HK-2 (cell line): ENCODE measurements at regions not wholly inside any gene's neighbourhood (a gene's known extent, or its start where the extent isn't known, plus 50 kb on each side); places are given as distances from the start of the nearest gene placed in this dataset.

ENCODE experiments used
- DNase-seq: peaks from one replicate; pipeline ENCODE4 v3.0.0-alpha.2; 2018; ENCODE audit not compliant: unreplicated experiment

DNA sequence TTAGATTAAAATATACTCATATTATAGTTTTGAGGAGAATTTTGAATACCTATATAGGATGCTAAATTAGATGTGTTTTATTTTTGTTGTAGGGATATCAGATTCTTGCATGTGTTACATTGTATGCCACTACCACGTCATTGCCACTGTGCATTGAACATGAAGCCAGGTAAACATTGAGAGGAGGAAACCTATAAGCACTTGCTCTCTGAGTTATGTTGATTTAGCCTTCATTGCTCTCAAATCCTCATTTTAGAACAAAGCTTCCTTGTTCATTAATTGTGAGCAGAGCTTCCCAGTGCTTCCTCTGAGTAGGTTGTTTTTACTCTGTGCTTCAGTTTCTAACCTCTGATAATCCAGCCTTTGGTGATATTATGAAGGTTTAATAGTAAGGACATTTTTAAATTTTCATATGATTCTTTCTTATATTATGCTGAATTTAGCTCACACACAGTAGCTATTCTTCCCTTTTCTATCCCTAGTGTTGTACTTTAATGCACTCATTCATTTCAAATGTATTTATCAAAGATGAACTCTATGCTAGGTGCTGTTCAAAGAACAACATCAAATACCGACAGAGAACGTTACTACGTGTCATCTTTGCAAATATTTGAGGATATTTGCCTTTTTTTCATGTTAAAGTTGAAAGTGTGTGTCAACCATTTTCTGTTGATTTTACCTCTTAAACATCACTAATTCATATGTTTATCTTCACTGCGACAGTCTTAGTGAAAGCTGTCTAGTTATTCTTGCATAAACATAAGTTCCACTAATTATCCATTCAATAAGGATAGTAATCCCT lies 1448.0 kb upstream of the MIR17HG start:
- no peak for DNase-seq

DNA sequence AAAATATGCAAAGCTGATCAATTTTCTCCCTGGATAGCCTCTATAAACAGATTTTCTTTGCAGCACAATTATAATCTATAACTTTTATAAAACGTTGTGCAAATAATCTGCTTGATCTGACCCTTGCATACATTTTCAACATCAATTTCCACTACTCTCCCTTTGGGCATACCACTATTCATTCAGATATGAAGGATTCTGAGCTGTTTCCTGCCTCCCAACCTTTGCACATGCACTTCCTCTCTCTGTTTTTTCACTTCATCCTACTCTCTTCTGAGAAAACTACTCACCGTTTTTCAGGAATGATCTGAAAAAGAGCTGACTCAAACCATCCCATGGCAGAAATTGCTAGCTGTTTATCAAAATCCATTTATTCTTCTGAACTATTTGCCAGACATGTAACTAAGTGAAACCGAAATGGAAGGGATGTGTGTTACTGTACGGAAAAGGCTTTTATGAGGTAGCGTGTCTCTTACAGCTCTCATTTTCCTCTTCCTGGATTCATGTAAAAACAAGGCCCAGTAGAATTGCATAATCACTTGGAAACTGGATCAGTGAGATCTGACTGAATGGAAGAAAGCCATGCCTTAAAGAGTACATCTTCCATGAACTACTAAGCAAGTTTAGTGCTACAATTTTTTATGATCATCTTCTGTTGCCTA lies 1447.3 kb upstream of the MIR17HG start:
- DNase-seq: no peak

DNA sequence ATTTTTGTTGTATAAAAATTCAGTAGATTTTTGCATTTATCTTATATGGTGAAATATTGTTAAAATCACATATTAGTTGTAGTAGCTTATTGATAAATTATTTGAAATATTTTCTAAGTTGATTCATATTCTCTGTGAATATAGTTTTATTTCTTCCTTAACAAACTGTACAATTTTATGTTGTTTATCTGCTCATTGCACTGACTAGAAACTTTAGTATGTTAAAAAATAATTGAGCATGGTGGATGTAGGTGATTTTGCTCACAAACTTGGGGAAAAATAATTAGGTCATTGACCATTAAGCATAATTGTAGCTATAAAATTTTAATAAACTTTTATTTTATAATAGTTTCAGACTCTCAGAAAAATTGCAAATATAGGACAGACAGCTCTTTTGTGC lies 1445.3 kb upstream of the MIR17HG start:
- no peak for DNase-seq

DNA sequence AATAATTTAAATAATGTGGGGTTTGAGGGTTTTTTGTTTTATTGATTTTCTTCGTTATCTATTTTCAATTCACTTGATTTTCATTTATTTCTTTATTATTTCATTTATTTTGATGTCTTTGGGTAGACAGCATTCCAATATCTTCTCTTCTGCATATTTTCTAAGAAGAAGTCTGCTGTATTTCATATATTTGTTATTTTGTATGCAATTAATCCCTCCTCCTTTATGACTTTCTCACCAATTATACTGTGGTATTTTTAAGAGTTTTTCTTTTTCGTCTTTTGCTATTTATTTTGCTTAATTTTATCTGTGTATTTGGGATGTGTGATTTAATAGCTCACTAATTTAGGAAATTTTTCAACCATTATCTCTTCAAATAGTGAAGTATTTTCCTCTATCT lies 1444.4 kb upstream of the MIR17HG start:
- no peak for DNase-seq

DNA sequence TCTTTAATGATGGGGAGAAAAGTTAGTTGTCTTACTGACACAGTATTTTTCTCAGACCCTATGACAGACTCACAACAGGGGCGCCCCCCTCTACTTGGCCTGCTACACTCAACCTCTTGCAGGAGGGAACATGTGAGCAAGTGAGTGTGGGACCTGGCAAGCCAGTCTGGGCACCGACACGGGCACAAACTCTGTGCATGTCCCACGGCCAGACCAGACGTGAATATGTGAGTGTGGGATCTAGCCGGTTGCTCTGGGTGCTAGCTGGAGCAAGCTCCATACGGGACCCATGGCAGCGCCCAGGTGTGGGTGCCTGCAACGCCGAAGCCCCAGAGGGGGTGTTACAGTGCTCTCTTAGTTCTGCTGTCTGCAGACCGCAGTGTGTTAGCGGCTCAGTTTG lies 1437.3 kb upstream of the MIR17HG start:
- no peak for DNase-seq

DNA sequence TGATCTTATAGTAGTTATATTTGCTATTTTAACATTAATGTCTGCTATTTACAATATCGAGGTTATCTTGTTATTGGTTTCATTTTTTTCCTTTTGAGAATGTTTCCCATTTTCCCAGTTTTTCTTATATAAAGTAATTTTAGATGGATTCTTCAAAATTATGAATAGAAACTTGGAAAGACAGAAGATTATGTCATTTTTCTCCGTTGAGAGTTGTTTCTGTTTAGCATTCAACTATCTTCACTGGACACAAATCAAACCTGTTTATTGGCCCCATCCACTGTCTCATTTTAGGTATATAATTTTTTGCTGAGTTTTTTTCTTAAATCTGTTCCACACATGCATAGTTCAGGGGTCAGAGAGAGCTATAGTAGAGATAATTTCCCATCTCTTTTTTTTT lies 1430.9 kb upstream of the MIR17HG start:
- no peak for DNase-seq

DNA sequence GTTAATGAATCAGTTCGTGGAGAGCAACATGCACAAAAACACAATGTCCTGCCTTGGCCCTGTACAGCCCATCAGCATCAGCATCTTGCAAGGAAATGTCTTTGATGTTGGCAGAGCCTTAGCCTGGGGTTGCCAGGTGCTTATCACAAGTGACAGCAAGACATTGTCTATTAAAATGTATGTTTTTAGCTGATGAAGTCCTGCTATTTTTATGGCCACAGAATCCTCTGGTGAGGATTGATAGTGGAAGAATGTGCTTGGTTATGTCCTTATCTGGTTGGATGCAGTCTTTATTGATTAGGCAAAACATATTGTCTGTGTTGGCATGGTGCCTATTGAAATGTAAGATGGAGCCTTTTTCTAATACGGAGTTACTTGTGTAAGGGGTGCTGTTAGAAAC lies 1427.0 kb upstream of the MIR17HG start:
- no peak for DNase-seq

DNA sequence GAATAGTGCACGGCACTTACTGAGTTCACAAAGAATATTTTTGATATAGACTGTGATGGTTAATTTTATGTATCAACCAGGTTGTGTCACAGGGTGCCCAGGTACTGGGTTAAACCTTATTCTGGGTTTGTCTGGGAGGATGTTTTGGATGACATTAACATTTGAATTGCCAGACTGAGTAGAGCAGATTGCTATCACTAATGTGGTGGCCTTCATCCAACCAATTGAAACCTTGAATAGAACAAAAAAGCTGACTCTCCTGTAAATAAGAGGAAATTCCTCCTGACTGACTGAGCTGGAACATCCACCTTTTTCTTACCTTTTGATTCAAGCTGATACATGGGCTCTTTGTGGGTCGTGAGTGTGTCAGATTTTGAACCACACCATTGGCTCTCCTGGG lies 1424.4 kb upstream of the MIR17HG start:
- no peak for DNase-seq

DNA sequence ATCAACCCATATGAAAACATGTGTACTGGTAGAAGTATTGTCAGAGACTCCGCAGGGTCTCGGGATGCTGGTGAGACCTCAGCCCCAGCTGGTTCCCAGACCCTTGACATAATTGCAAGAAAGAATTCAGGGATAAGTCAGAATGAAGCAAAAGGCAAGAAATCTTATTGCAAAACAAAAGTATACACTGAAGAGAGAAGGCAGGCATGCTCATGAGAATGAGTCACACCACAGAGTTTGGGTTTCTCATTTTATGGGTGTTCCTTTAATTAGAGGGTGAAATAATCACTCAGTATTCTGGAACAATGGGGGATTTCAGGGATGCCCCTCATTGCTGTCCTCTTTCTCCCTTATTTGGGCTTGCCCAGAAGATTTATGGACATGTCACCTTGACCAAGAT lies 1423.8 kb upstream of the MIR17HG start:
- no peak for DNase-seq

DNA sequence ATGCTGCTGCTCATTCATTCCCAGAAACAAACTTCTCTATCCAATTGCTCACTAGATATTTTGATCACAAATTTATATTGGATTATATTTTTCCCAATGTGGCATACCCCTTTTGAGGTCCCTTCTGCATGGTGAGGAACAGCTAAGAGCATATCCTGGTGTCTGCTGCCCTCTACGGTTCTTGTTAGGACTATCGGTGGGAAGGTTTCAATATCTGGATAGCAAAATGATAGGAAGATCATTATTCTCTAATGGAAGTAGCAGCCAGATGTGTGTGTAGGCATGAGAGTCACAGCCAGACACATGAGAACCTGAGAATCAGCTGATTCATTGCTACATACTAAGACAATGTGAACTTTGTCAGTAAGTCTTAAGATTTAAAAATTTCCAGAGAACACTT lies 1422.4 kb upstream of the MIR17HG start:
- DNase-seq: peak; percentile 13

DNA sequence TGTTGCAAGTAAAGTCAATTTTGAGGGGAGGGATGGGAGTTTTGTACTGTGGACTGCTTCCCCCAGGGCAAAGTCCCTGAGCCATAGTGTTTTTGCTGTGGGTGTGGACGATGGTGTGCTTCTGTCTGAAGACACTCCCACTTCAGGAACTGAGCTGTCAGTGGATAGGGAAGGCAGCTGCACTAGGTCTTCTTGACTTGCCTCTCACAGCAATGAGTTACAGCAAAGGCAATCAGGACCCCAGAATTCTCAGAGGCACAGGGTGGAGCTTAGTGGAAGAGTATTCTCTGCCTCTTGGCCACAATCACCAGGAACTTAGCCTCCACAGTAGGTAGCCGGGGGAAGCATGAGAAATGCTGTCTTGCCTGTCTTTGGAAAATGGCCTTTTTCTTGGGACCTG lies 1416.6 kb upstream of the MIR17HG start:
- DNase-seq: no peak

DNA sequence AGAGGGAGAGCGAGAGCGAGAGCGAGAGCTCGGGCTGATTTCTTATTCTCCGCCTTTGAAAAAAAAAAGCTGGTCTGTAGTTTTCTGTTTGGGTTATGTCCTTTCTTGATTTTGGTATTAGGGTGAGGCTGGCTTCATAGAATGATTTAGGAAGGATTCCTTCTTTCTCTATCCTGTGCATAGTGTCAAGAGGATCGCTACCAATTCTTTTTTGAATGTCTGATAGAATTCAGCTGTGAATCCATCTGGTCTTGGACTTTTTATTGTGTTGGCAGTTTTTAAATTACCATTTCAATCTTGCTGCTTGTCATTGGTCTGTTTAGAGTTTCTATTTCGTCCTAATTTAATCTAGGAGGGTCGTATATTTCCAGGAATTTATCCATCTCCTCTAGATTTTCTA lies 1414.6 kb upstream of the MIR17HG start:
- DNase-seq: no peak

DNA sequence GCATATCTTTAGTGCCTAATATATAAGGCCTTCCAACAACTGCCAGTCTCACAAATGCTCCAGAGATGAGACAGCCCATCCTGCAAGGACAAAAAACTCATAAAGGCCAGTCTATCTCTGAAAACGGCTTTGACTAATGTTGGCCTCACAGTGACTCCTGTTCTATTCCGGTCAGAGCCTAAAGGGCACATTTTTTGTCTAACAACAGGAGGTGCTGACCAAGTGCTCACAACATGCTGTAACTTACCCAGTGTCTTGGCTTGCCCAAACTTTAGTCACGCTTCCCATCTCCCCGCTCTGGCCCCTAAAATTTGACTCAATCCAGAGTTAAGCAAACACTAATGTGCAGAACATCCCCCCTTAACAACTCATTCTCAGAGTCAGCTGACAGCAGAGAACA lies 1411.2 kb upstream of the MIR17HG start:
- DNase-seq: no peak

DNA sequence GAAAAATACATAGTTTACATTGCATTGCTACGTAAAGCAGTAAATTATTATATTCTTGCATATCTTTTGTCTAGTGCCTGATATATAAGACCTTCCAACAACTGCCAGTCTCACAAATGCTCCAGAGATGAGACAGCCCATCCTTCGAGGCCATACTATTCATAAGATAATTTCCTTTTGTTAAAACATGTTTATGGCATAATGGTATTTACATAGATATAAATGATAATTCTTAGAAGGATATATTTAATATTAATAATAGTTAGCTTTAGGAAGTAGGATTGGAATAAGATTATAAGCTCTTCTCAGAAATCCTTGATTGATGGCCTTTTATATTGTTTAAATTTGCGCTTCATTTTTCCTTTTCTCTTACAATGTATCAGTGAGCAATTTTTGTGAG lies 1410.1 kb upstream of the MIR17HG start:
- DNase-seq: no peak

DNA sequence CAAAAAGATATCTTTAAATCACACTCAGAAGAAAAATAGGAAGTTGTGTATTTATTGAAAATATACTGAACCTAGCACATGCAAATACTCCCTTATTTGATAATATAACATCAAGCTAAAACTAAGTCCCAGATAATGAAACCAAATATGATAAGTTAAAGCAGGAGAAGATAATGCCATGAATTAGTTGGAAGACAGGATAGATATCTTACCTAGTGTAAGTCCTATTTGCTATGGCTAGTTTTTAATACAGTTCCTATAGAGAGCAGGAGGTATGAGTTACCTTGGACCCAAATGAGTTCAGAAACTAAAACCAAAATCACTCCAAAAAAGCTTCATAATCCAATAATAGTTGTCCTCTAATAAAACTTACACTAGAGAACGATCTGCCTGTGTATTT lies 1407.1 kb upstream of the MIR17HG start:
- DNase-seq: no peak

DNA sequence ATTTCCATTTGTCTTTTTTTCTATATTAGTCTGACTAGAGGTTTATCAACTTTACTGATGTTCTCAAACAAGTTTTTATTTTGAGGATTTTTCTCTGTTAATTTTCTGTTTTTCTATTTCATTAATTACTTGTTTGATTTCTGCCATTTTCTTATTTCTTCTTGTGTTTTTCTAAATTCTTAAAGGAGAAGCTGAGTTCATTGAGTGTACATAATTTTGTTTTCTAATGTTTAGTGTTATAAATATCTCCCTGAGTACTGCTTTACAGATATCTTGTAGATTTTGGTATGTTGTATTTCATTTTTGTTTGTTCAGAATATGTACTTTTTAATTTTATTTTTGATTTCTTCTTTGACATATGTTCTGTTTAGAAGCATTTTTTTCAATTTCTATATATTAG lies 1404.3 kb upstream of the MIR17HG start:
- DNase-seq: no peak

DNA sequence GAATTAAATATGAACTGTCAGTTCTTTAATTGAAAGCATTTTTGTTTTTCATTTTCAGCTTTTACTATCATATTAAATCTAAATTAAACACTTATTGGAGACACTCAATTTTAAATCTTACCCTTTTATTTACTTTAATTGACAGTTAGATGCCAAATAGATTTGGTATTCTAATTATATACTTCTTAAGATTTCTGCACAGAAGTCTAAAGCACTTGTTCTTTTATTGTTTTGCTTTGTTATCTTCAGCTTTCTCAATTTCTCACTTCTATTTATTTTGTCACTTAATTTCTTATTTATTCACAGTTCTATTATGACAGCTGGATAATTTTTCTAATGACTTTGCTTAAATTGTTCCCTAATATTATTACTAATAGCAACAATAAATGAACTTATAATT lies 1397.3 kb upstream of the MIR17HG start:
- no peak for DNase-seq

DNA sequence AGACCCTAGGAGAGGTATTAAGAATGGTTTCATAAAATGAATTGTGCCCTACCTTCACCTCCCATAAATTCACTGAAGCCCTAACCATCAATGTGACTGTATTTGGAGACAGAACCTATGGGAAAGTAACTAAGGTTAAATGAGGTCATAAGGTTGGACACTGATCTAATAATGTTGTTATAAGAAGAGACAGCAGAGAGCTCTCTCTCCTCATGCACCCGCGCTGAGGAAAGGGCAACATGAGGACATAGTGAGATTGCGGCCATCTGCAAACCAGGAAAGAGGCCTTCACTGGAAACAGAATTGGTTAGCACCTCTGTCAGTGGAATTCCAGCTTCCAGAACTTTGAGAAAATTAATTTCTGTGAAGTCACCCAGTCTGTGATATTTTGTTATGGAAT lies 1396.1 kb upstream of the MIR17HG start:
- no peak for DNase-seq

DNA sequence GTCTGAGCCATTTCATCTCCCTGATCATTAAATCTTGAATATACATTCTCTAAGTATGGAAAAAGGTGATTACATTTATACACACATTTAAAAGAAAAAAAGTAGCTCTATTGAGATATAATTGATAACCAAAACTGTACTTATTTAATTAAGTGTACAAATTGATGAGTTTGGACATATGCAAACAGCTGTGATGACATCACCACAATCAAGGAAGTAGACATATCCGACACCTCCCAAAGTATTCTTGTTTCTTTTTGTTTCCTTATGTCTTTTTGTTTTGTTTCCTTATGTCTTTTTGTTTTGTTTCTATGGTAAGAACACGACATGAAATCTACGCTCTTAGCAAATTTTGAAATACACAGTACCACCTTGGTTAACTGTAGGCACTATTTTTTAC lies 1393.9 kb upstream of the MIR17HG start:
- DNase-seq: no peak

DNA sequence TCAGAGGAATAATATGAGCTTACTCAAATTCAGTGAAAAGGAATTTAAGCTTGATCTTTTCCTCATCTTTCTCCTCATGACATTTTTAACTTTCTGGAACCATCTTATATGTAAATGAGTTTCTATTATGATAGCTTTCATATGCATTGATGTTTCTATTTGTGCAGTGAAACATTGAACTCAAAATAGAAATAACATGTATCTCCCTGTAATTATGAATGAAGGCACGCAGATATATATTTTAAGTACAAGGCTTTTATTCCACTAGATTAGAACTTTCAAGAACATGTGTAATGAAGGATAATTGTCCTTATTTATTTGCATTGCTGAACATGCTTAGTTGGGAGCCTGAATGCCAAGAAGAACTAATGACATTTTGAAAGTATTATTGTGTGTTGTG lies 1391.7 kb upstream of the MIR17HG start:
- no peak for DNase-seq

DNA sequence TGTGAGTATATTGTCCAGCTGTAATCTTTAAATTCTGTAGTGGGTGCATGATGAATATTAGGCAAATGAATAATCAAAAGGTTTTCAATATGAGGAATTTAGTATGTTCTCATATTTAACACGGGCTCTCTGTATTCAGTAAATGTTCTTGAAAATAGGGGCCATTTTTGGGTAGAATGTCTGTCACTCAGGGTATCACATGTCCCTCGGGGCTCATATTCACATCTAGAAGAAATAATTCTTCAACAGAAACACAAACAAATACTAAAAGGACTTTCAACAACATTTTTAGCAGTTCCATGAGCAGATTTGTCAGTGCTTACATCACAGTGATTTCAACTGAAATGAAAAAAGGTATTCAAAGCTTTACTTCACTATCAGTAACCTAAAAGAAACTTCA lies 1388.4 kb upstream of the MIR17HG start:
- DNase-seq: no peak

DNA sequence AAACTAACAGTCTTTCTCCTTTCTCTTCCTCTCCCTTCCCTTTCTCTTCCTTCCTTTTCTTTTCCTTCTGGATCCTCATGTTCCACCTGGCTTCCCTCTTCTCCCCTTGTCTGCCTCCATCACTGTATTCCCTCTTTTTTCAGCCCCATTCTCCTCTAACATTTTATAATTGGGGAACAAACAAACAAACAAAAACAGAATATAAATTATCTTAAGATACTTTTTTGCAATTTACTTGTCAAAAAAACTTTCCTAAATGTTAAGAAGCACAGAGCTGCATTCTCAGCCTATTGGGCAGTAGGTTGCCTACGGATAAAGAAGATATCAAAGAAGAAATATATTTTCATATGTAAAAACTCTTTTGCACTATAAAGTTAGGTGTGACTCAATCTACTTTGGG lies 1382.2 kb upstream of the MIR17HG start:
- no peak for DNase-seq

DNA sequence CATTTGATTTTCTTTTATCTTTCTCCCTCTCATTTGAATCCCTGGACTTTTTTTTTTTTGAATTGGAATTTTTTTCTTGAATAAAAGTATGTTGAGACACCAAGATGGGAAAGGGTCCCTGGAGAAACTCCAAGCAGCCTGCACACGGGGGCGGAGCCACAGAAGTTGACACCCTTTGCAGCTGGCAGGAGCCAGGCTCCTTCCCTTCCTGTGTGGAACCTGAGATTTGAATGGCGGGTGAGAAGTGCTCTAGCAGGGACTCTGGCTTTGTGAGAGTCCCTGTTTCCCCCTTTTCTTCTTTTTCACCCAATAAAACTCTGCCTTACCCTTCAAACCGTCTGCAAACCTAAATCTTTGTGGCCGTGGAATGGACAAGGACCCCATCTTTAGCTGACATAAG lies 1381.0 kb upstream of the MIR17HG start:
- DNase-seq: no peak

DNA sequence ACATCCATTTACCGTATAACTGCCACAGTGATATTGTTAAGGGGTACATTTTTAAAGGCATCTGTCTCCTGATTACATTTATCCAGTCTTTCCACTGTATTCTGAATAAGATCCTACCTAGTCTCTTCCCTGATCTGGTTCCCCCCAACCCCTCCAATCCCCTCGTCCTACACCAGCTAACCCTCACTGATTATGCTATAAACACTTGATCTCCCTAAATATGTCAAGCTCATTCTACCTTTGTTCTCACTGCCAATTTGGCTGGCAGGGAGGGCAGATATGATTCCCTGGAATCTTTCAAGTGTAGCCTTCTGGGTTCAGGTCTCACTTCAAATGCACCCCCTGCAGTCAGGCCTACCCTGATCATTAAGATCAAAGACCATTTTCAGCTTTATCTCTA lies 1379.8 kb upstream of the MIR17HG start:
- DNase-seq: no peak
